ENCODE measurements at regions not wholly inside any gene's neighbourhood (a gene's known extent, or its start where the extent isn't known, plus 50 kb on each side); places are given as distances from the start of the nearest gene placed in this dataset.
"Not testable (repeated sequence)": the region's sequence is repeated elsewhere in the genome, so short reads cannot be mapped to it uniquely, and the experiment has no call there.

- DNase-seq = no peak
Measured at GRCh38 chr1:30229960-30230359, 493.4 kb downstream of the MATN1 start.

- no peak for DNase-seq
Measured at GRCh38 chr1:30229557-30229956, 493.8 kb downstream of the MATN1 start.

GRCh38 chr1:30226648-30227047 is 496.7 kb downstream of the MATN1 start:
- DNase-seq = no peak

GRCh38 chr1:30225357-30225756 is 498.0 kb downstream of the MATN1 start:
- no peak for DNase-seq

GRCh38 chr1:30219675-30220074 is 503.7 kb downstream of the MATN1 start:
- no peak for DNase-seq

GRCh38 chr1:30218438-30218837 is 504.9 kb downstream of the MATN1 start:
- DNase-seq = no peak

GRCh38 chr1:30216602-30217001 is 506.8 kb downstream of the MATN1 start:
- no peak for DNase-seq

- DNase-seq = no peak
Measured at GRCh38 chr1:30213936-30214335, 509.4 kb downstream of the MATN1 start.

GRCh38 chr1:30207962-30208361 is 515.4 kb downstream of the MATN1 start:
- DNase-seq = not testable (repeated sequence)

- DNase-seq = not testable (repeated sequence)
Measured at GRCh38 chr1:30206631-30207030, 516.8 kb downstream of the MATN1 start.

GRCh38 chr1:30204916-30205315 is 518.5 kb downstream of the MATN1 start:
- DNase-seq = not testable (repeated sequence)

- DNase-seq = no peak
Measured at GRCh38 chr1:30201015-30201414, 522.4 kb downstream of the MATN1 start.

GRCh38 chr1:30200161-30200560 is 523.2 kb downstream of the MATN1 start:
- DNase-seq = no peak

- no peak for DNase-seq
Measured at GRCh38 chr1:30199563-30199962, 523.8 kb downstream of the MATN1 start.

GRCh38 chr1:30198795-30199403 is 524.5 kb downstream of the MATN1 start:
- no peak for DNase-seq

GRCh38 chr1:30198451-30198760 is 525.0 kb downstream of the MATN1 start:
- no peak for DNase-seq

- DNase-seq = no peak
Measured at GRCh38 chr1:30197639-30198450, 525.5 kb downstream of the MATN1 start.

GRCh38 chr1:30196872-30197638 is 526.3 kb downstream of the MATN1 start:
- DNase-seq = no peak

- DNase-seq = no peak
Measured at GRCh38 chr1:30196457-30196856, 526.9 kb downstream of the MATN1 start.

- DNase-seq = no peak
Measured at GRCh38 chr1:30195424-30196134, 527.8 kb downstream of the MATN1 start.

- DNase-seq = no peak
Measured at GRCh38 chr1:30194741-30195423, 528.5 kb downstream of the MATN1 start.

GRCh38 chr1:30194046-30194619 is 529.3 kb downstream of the MATN1 start:
- DNase-seq = no peak
